ENCODE measurements at regions not wholly inside any gene's neighbourhood (a gene's known extent, or its start where the extent isn't known, plus 50 kb on each side); places are given as distances from the start of the nearest gene placed in this dataset.
A peak's percentile ranks its signal among the peaks of the same experiment; 100 is the strongest.

GRCh38 chr13:48888613-48889012, 87.1 kb upstream of the FNDC3A start:
- DNase-seq (ENCODE audit: low read depth): peak; percentile 38

GRCh38 chr13:48890391-48890790, 85.3 kb upstream of the FNDC3A start:
- DNase-seq (ENCODE audit: low read depth): no peak

- DNase-seq (ENCODE audit: low read depth): peak; percentile 90
Measured at GRCh38 chr13:48891586-48891985, 84.1 kb upstream of the FNDC3A start.

- DNase-seq (ENCODE audit: low read depth): peak; percentile 95
Measured at GRCh38 chr13:48892053-48892687, 83.5 kb upstream of the FNDC3A start.

GRCh38 chr13:48892688-48893075, 83.0 kb upstream of the FNDC3A start:
- no peak for DNase-seq (ENCODE audit: low read depth)

GRCh38 chr13:48896312-48896711, 79.4 kb upstream of the FNDC3A start:
- DNase-seq (ENCODE audit: low read depth): peak; percentile 84

- no peak for DNase-seq (ENCODE audit: low read depth)
Measured at GRCh38 chr13:48901781-48902180, 73.9 kb upstream of the FNDC3A start.

GRCh38 chr13:48902368-48902767, 73.3 kb upstream of the FNDC3A start:
- DNase-seq (ENCODE audit: low read depth): peak; percentile 65

- no peak for DNase-seq (ENCODE audit: low read depth)
Measured at GRCh38 chr13:48904668-48905290, 70.9 kb upstream of the FNDC3A start.

GRCh38 chr13:48906200-48906599, 69.5 kb upstream of the FNDC3A start:
- no peak for DNase-seq (ENCODE audit: low read depth)

GRCh38 chr13:48908381-48909055, 67.2 kb upstream of the FNDC3A start:
- peak; percentile 47 for DNase-seq (ENCODE audit: low read depth)

- no peak for DNase-seq (ENCODE audit: low read depth)
Measured at GRCh38 chr13:48909056-48909389, 66.7 kb upstream of the FNDC3A start.

GRCh38 chr13:48910686-48911085, 65.0 kb upstream of the FNDC3A start:
- DNase-seq (ENCODE audit: low read depth): no peak

GRCh38 chr13:48919751-48920150, 56.0 kb upstream of the FNDC3A start:
- DNase-seq (ENCODE audit: low read depth): no peak

- no peak for DNase-seq (ENCODE audit: low read depth)
Measured at GRCh38 chr13:48920730-48921129, 55.0 kb upstream of the FNDC3A start.

- DNase-seq (ENCODE audit: low read depth): peak; percentile 11
Measured at GRCh38 chr13:48923376-48923775, 52.3 kb upstream of the FNDC3A start.

GRCh38 chr13:48925001-48925400, 50.7 kb upstream of the FNDC3A start:
- DNase-seq (ENCODE audit: low read depth): no peak

Measured in LHCN-M2 (cell line).